ENCODE measurements at regions not wholly inside any gene's neighbourhood (a gene's known extent, or its start where the extent isn't known, plus 50 kb on each side); places are given as distances from the start of the nearest gene placed in this dataset.

DNA sequence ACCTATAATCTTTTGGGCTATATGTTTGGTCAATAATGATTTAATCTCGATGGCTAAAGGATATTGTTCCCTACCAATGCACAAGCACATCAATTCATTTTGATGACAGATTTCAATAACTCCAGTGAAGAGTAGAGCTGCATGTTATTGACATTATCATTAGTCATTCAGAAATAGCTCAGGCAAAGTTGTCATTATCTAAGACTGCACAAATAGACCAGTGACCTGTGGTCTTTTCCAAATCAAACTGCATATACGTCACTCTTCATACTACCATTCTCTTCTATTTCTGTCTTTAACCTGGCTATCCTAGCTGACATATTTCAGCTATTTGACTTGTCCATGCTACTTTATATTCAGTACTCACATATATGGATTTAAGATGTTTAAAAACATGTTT is 1050.8 kb downstream of the C4orf33 start:
- TF ChIP-seq CTCF (IDR thresholded peaks at IDR 0.05; ENCODE audit: poor library complexity) (no peak), EZH2 (IDR thresholded peaks at IDR 0.05; ENCODE audit: borderline replicate concordance) (no peak), EZH2phosphoT487 (IDR thresholded peaks at IDR 0.05; ENCODE audit: low read depth, severe bottlenecking, unreplicated experiment) (no peak)

Measured in hepatocyte (in vitro differentiated cells).